ENCODE measurements at regions not wholly inside any gene's neighbourhood (a gene's known extent, or its start where the extent isn't known, plus 50 kb on each side); places are given as distances from the start of the nearest gene placed in this dataset.
"Not testable (repeated sequence)": the region's sequence is repeated elsewhere in the genome, so short reads cannot be mapped to it uniquely, and the experiment has no call there.

- DNase-seq (ENCODE audit: low read depth), result no peak
These were observed 164.2 kb upstream of the C1orf174 start for GRCh38 chr1:4064150-4064889.

DNA sequence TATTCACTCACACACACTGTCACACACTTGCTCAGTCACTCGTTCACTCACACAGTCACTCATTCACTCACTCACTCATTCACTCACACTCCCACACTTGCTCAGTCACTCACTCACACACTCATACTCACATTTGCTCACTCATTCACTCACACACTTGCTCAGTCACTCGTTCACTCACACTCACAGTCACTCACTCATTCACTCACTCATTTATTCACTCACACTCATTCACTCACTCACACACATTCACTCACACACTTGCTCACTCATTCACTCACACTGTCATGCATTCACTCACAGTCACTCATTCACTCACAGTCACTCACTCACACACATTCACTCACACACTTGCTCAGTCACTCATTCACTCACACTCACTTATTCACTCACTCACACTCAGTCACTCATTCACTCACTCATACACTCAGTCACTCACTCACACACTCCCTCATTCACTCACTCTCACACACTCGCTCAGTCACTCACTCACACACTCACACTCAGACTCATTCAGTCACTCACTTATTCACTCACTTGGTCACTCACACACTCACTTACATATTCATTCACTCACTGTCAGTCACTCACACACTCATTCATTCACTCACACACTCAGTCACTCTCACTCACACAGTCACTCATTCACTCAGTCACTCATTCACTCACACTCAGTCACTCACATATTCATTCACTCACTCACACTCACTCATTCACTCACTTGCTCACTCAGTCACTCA lies 167.0 kb upstream of the C1orf174 start:
- no peak for DNase-seq (ENCODE audit: low read depth)

- DNase-seq (ENCODE audit: low read depth), result no peak
These were observed 168.0 kb upstream of the C1orf174 start for GRCh38 chr1:4068076-4068475.

DNA sequence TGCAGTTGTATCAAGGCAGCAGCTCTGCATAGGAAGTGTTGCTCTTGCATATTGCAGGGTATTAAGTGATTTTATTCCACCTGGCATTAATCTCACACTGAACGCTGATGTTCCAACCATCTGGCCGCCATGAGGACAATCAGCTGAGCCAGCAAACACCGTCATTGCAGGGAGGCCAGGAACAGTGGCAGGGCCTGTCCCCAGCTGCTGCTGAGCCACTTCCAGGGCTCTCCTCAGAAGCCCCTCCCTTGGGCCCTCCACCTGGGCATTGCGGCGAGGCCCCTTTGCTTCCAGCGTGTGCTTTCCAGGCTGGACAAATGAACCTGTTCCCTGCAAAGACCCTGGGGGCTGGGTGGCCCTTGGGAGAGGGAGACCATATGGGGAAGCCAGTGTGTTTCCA lies 171.6 kb upstream of the C1orf174 start:
- no peak for DNase-seq (ENCODE audit: low read depth)

- DNase-seq (ENCODE audit: low read depth), result no peak
These were observed 172.5 kb upstream of the C1orf174 start for GRCh38 chr1:4072481-4073153.

DNA sequence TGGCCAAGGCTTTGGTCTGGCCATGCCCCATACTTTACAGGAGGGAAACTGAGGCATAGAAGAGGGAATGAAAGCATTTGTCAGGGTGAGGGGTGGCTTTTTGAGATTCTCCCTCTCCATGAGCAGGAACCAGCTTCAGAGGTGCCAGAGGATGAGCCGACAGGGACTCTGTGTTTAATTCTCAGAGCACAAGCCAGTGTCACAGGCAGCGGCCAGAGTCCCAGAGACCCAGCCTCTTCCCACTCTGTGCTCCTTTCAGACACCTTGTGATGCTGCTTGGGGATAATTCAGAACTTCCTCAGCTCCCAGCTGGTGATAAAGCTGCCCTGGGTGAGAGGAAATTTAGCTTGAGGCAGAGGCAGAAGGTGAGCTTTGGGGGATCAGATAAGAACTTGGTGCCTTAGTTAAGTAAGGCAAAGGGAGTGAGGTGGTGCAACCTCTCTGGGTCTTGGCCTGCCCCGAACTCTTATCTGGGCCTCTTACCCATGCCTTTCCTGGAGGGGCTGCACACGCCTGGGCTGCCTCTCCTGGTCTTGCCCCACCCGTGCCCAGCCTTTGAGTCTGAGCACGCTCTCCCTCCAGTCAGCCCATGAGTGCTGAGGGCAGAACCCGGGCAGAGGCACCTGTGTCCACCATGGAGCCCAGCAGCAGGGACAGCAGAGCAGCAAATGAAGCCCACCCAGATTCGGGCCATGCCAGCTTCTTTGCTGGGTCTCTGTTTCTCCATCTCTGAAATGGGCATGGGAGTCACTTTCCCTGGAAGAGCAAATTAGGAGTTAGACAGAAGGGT lies 175.6 kb upstream of the C1orf174 start:
- no peak for DNase-seq (ENCODE audit: low read depth)

DNA sequence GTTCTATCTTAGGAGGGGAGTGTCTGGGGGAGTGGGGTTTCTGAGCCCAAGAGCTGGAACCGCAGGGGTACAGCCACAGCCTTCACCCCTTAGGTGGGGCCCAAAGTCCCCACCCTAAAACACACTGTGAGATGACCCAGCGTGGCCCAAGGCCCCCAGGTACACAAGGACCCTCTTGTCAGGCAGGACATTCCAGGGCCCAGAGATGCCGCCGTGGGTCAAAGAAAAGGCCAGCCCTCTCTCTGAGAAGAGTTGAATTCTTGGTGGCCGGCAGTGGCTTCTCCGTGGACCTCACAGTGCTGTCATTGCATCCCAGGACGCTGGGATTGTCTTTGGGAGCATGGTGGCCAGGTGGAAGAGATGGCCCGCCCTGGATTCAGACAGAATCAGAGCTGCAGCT lies 176.3 kb upstream of the C1orf174 start:
- DNase-seq (ENCODE audit: low read depth), result no peak

GRCh38 chr1:4078091-4078962 lies 178.3 kb upstream of the C1orf174 start:
- DNase-seq (ENCODE audit: low read depth), result not testable (repeated sequence)

- DNase-seq (ENCODE audit: low read depth), result no peak
These were observed 179.7 kb upstream of the C1orf174 start for GRCh38 chr1:4079815-4080214.

DNA sequence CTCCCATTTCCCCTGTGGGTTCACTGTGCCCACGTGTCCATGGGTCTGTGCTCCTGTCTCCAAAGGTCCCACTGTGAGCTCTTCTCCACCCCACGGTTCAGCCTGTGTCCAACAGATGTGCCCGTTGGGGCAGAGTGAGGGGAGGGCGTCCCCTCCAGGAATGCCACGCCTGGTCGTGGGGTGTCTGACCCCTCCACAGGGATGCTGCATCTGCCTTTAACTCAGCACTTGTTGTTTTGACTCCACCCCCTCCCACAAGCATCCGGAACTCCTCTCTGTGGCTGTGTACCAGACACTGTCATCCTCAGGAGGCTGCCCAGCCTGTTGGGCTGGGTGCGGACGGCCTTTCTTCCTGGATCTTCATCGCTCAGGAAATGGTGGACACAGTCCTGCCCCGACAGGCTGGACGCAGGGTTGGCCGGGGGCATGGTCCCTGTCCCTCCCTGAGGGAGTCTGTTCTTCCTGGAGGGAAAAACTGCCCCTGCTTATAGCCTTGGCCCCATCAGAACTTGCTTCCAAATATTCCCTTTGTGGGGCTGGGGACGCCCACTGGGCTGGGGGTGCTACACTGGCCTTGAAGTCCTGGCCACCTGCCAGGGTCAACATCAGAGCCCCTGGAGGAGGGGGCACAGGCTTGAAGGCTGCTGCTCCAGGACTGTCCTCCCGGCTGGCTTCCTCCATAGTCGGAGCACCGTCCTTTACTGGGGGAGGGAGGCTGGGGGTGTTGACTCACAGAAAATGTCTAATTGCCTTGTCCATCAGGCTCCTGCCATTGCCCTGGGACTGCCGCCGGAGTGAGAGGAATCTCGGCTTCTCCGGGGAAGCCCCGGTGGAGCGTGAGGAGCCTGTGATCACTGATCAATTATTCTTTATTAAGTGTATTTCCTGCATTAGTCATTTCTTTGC lies 182.0 kb upstream of the C1orf174 start:
- no peak for DNase-seq (ENCODE audit: low read depth)

- DNase-seq (ENCODE audit: low read depth), result no peak
These were observed 183.4 kb upstream of the C1orf174 start for GRCh38 chr1:4083231-4084047.

DNA sequence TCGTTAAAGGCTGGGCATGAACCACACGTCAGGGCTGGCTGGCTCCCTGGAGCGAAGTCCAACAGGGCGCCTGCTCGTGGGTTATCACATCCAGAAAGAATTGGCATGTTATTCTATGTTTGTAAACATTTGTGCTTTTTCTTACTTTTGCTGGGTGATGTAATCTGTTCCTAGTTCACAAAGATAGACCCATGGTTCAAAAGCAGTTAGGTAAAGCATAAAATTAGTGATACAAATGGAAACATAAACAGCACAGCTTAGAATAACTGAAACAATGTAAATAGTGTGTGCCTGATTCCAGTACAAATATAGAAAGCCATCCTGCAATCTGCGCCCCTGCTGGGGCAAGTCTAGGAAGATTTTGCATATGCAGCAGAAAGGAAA lies 184.0 kb upstream of the C1orf174 start:
- no peak for DNase-seq (ENCODE audit: low read depth)

GRCh38 chr1:4084446-4084845 lies 184.4 kb upstream of the C1orf174 start:
- DNase-seq (ENCODE audit: low read depth), result no peak

DNA sequence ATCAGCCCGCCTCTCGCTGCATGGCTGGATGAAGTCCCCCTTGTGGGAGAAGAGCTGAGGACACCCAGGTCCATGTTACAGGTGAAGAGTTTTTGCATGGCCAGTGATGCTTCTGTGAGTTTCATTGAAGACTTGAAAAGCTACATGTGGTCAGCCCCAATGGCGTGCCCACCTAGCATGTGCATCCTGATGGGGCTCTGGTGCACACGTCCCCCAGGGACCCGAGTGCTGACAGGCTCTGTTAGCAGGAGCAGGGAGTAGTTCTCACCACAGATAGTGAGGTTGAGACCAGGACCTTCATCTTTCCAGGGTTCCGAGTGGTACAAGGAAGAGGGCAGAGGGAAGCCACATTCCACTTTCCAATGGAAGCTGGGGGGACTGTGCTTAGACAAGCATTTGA lies 184.8 kb upstream of the C1orf174 start:
- DNase-seq (ENCODE audit: low read depth), result no peak

- DNase-seq (ENCODE audit: low read depth), result no peak
These were observed 185.5 kb upstream of the C1orf174 start for GRCh38 chr1:4085546-4085945.

GRCh38 chr1:4086085-4086850 lies 186.2 kb upstream of the C1orf174 start:
- DNase-seq (ENCODE audit: low read depth), result no peak

DNA sequence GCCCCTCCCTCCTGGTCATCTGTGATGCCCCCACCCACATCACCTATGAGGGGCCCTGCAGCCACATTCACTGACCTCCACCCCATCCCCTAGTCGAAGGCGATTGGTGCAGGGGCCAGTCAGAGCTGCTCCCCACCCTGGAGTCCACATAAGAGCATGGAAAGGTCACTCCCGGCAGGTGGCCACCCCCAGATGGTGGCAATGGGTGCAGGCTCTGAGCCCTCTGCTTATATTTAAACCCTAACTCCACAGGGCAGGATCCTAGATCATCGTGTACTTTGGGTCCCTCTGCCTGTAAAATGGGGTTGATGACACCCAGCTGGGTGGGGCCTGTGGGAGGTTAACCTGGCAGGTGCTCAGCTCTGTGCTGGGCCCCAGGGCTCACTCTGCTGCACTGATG lies 186.8 kb upstream of the C1orf174 start:
- DNase-seq (ENCODE audit: low read depth), result no peak

All from Daoy (cell line).